ENCODE measurements at regions not wholly inside any gene's neighbourhood (a gene's known extent, or its start where the extent isn't known, plus 50 kb on each side); places are given as distances from the start of the nearest gene placed in this dataset.

DNA sequence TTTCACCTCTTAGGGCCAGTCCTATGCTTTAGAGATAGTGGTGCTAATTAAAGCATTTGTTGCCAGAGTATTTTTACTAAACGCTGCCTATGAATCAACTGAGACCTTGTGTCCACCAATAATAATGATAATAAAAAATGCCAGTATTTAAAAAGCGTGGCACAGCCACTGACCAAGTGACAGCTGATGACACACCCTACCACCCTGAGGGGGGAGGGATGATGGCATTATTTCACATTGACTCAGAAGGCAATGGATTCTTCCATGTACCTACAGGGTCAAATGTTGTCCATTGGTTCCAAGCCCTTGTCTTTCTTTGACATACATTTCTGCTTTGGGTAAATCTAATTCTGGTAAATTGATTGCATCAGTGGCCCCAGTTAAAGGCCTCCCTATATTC, 384.4 kb downstream of the DLEU7 start:
- Mint-ChIP-seq H3K4me3 (no peak overlapping the region), H3K27ac (no peak overlapping the region), H3K9me3 (ENCODE audit: insufficient read depth) (no peaks in the 10 kb centered on the region), H3K4me1 (peaks cover 6% of the 10 kb centered on the region), H3K27me3 (no peaks in the 10 kb centered on the region)
- intact Hi-C loops (cut with micrococcal nuclease): no loop called here
- ChIA-PET CTCF (no interaction called here), POLR2A (no interaction called here)
- Histone ChIP-seq H3K4me3 (ENCODE audit: control extremely low read depth in 1 of 5, extremely low read depth in 1 of 5, insufficient read depth in 1 of 5, low read depth in 2 of 5, low read length in 4 of 5) (no peak overlapping the region), H3K9me3 (ENCODE audit: control extremely low read depth in 1 of 3, control insufficient read depth in 2 of 3, insufficient read depth in 1 of 3, low read length in 2 of 3) (no peaks in the 10 kb centered on the region), H4K20me1 (ENCODE audit: control insufficient read depth, insufficient read depth, low read length, poor library complexity, severe bottlenecking) (no peaks in the 10 kb centered on the region), H3K9ac (ENCODE audit: low read length) (no peak overlapping the region), H3K36me3 (replicated peaks in 1 of 2; ENCODE audit: control extremely low read depth in 1 of 2, control insufficient read depth in 1 of 2, extremely low read depth in 1 of 2, insufficient read depth in 2 of 2, low read length in 1 of 2) (no peaks in the 10 kb centered on the region), H3K4me1 (ENCODE audit: control insufficient read depth in 2 of 2, insufficient read depth in 2 of 2, low read length in 2 of 2) (peaks cover 6 to 7% of the 10 kb centered on the region in 2 donors), H2AFZ (ENCODE audit: insufficient read depth, low read depth, low read length, poor library complexity, severe bottlenecking) (no peak overlapping the region), H3K79me2 (ENCODE audit: control insufficient read depth, insufficient read depth, low read length) (no peaks in the 10 kb centered on the region), H3K27ac (ENCODE audit: low read length in 2 of 2) (no peak overlapping the region), H3K27me3 (replicated peaks in 1 of 4; ENCODE audit: control extremely low read depth in 1 of 4, control insufficient read depth in 3 of 4, insufficient read depth in 4 of 4, low read length in 3 of 4) (no peaks in the 10 kb centered on the region), H3K4me2 (replicated peaks; ENCODE audit: low read depth, low read length, poor library complexity, severe bottlenecking) (no peak overlapping the region)
- DNase-seq (no peak), ATAC-seq (ENCODE audit: low read depth) (no peak)
- TF ChIP-seq CTCF (IDR thresholded peaks at IDR 0.05): no peak
- TF ChIP-seq EZH2 (IDR thresholded peaks at IDR 0.05; ENCODE audit: borderline replicate concordance, insufficient read depth, low read depth, low read length, poor library complexity, severe bottlenecking): no peak
- WGBS (ENCODE audit: insufficient coverage): no CpG with 5 or more reads among the region's 2 CpGs

DNA sequence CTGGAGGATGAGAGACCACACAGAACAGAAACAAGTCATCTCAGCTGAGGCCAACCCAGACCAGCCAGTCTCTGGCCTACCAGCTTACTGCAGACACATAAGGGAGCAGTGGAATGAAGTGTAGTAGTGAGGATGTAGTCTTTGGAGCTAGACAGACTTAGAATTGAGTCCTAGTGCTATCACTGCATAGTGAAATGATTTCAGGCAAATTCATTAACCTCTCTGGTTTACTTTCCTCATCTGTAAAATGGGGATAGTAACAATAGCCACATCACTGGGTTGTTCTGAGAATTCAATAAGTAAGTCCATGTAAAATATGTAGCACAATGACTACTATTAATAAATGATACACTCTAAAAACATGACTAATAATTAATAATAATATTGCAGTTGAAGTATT, 383.8 kb downstream of the DLEU7 start:
- peaks cover 6% of the 10 kb centered on the region for H3K4me1 Mint-ChIP-seq
- no peak overlapping the region for H3K27ac ChIP-seq (ENCODE audit: low read length in 2 of 2)
- no peak overlapping the region for H3K4me3 Mint-ChIP-seq
- H3K4me3 ChIP-seq (ENCODE audit: control extremely low read depth in 1 of 5, extremely low read depth in 1 of 5, insufficient read depth in 1 of 5, low read depth in 2 of 5, low read length in 4 of 5): no peak overlapping the region
- peaks cover 6 to 7% of the 10 kb centered on the region in 2 donors for H3K4me1 ChIP-seq (ENCODE audit: control insufficient read depth in 2 of 2, insufficient read depth in 2 of 2, low read length in 2 of 2)
- no peaks in the 10 kb centered on the region for H3K36me3 ChIP-seq (replicated peaks in 1 of 2; ENCODE audit: control extremely low read depth in 1 of 2, control insufficient read depth in 1 of 2, extremely low read depth in 1 of 2, insufficient read depth in 2 of 2, low read length in 1 of 2)
- H4K20me1 ChIP-seq (ENCODE audit: control insufficient read depth, insufficient read depth, low read length, poor library complexity, severe bottlenecking): no peaks in the 10 kb centered on the region
- no peaks in the 10 kb centered on the region for H3K27me3 Mint-ChIP-seq
- no peak overlapping the region for H2AFZ ChIP-seq (ENCODE audit: insufficient read depth, low read depth, low read length, poor library complexity, severe bottlenecking)
- H3K27me3 ChIP-seq (replicated peaks in 1 of 4; ENCODE audit: control extremely low read depth in 1 of 4, control insufficient read depth in 3 of 4, insufficient read depth in 4 of 4, low read length in 3 of 4): no peaks in the 10 kb centered on the region
- no peaks in the 10 kb centered on the region for H3K9me3 ChIP-seq (ENCODE audit: control extremely low read depth in 1 of 3, control insufficient read depth in 2 of 3, insufficient read depth in 1 of 3, low read length in 2 of 3)
- DNase-seq: no peak
- no peaks in the 10 kb centered on the region for H3K79me2 ChIP-seq (ENCODE audit: control insufficient read depth, insufficient read depth, low read length)
- TF ChIP-seq CTCF (IDR thresholded peaks at IDR 0.05) (no peak), EZH2 (IDR thresholded peaks at IDR 0.05; ENCODE audit: borderline replicate concordance, insufficient read depth, low read depth, low read length, poor library complexity, severe bottlenecking) (no peak)
- intact Hi-C loops (cut with micrococcal nuclease): no loop called here
- POLR2A ChIA-PET: interaction anchor here (0.6 kb wide), 1 partner anchor 20 kb away, joined by 4 read pairs; no protein-coding TSS in a partner anchor
- CTCF ChIA-PET: no interaction called here
- no peak overlapping the region for H3K27ac Mint-ChIP-seq
- H3K4me2 ChIP-seq (replicated peaks; ENCODE audit: low read depth, low read length, poor library complexity, severe bottlenecking): no peak overlapping the region
- no peaks in the 10 kb centered on the region for H3K9me3 Mint-ChIP-seq (ENCODE audit: insufficient read depth)
- no peak for ATAC-seq (ENCODE audit: low read depth)
- H3K9ac ChIP-seq (ENCODE audit: low read length): no peak overlapping the region
